ENCODE measurements at regions not wholly inside any gene's neighbourhood (a gene's known extent, or its start where the extent isn't known, plus 50 kb on each side); places are given as distances from the start of the nearest gene placed in this dataset.

- TF ChIP-seq TCF7L2 (IDR thresholded peaks at IDR 0.05; ENCODE audit: low read depth, low read length) (no peak), CTCF (IDR thresholded peaks at IDR 0.05) (no peak), REST (IDR thresholded peaks at IDR 0.05; ENCODE audit: insufficient read depth in 1 of 2, low read depth in 2 of 2, low read length in 1 of 2) (no peak), POLR2AphosphoS5 (IDR thresholded peaks at IDR 0.05; ENCODE audit: low read depth, low read length) (no peak), SIN3A (IDR thresholded peaks at IDR 0.05; ENCODE audit: borderline replicate concordance, insufficient read depth, low read depth, low read length) (no peak)
These were observed 116.2 kb upstream of the MAP1LC3B2 start for GRCh38 chr12:116442946-116443345.

Data from Panc1 (cell line).